Thyroid gland (tissue), 4 donors: ENCODE measurements at regions not wholly inside any gene's neighbourhood (a gene's known extent, or its start where the extent isn't known, plus 50 kb on each side); places are given as distances from the start of the nearest gene placed in this dataset.

Source experiments
- CTCF ChIP-seq, 6 experiments: fragments of 200-600 bp in 3 of 6; fragments of 450-650 bp in 3 of 6; sonication (generic) in 3 of 6; IDR thresholded peaks; one replicate each; pipeline ENCODE4 v1.5.1; 2016 to 2019; ENCODE audit warnings: antibody characterized with exemption in 6 of 6, mild to moderate bottlenecking in 2 of 6, inconsistent platforms in 1 of 6, moderate library complexity in 1 of 6
- POLR2A ChIP-seq, 2 donors: fragments of 450-650 bp; IDR thresholded peaks; one replicate each; pipeline ENCODE4 v1.6.1; 2017; ENCODE audit warnings: antibody characterized with exemption in 2 of 2, mild to moderate bottlenecking in 2 of 2, moderate library complexity in 1 of 2

- TF ChIP-seq CTCF (IDR thresholded peaks at IDR 0.05): no peak
- TF ChIP-seq POLR2A (IDR thresholded peaks at IDR 0.05): no peak
These were observed 251.1 kb downstream of the CNTN3 start for GRCh38 chr3:74363346-74363745.
